HG03196 (cell line): ENCODE measurements at regions not wholly inside any gene's neighbourhood (a gene's known extent, or its start where the extent isn't known, plus 50 kb on each side); places are given as distances from the start of the nearest gene placed in this dataset.
"Not testable (repeated sequence)": the region's sequence is repeated elsewhere in the genome, so short reads cannot be mapped to it uniquely, and the experiment has no call there.

Experiments
- ATAC-seq: cut with Tn5 transposase; IDR thresholded peaks from one replicate; pipeline ENCODE4 v1.9.1; 2021; ENCODE audit not compliant: unreplicated experiment

DNA sequence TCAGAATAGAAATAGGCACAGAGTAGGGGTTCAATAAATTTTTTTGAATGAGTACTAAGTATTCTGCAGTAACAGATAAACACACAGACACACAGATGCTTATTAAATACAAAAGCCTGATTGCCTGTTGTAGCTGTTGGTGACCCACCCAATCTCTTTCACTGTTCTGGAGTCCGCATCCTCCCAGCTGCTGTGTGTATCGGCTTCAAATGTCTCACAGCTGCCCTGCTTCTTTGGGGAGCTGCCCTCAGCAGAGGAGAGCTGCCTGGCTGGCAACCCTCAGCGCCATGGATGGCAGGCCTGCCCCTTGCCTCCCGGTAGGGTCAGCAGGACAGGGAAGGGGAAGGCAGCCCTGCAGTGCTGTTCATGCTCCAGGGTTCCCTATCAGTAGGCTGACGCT is 50.5 kb upstream of the PRNP start:
- no peak for ATAC-seq

DNA sequence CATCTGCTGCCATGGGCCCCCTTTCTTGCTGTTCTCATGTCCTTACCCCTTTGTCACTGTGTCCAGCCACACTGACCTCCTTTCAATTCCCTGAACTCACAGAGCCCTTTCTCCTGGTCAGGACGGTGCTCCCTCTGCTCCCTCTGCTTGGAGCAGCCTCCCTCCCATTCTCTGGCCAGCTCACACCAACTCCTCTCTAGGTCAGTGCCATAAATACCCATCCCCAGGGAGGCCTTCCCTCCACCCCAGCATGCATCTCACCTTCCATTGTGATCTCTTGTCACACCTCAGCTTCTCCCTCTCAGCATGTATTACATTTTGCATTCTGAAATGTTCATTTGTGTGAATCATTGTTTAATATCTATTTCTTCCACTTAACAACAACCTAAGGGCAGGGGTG is 50.9 kb upstream of the PRNP start:
- ATAC-seq = no peak

DNA sequence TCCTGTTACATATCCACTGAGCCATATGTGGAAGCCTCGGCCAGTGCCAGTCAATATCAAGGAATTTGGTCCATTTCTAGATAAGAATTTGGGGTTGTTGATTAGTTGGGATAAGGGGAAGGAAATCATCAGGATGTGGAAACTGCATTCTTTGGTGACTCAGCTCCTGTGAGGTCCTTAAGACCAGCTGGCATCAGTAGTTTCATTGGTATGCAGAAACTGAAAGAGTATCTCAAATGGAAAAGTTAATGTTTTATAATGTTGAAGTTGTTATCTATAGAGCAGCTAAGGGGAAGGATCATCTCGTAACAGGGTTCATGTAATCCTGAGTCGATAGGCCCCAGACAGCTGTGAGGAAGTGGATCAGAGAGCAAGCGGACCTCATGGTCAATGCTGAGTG is 52.5 kb upstream of the PRNP start:
- ATAC-seq = no peak

DNA sequence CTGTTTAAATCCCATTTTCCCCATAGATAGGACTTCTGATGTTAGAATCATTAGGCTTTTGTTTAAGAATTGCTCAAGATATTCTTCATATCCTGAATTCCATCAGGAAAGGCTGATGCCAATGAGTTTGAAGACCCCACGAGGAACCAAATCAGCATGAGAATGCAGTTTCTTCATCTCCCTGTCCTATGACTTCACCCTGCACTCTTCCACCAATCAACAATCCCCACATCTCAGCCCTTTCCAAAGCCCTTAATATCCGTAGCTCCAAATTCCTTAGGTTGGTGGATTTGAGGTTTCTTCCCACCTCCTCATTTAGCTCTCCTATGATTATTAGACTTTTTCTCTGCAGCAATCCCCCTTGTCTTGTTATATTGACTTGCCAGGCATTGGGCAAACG is 52.9 kb upstream of the PRNP start:
- ATAC-seq = no peak

DNA sequence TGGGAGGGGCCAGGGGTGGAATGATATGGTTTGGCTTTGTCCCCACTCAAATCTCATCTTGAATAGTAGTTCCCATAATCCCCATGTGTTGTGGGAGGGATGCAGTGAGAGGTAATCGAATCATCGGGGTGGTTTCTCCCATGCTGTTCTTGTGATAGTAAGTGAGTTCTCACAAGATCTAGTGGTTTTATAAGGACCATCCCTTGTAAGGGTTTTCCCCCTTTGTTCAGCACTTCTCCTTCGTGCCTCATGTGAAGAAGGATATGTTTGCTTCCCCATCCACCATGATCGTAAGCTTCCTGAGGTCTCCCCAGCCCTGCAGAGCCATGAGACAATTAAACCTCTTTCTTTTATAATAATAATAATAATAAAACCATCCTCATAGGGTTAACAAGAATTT is 53.4 kb upstream of the PRNP start:
- ATAC-seq = no peak

DNA sequence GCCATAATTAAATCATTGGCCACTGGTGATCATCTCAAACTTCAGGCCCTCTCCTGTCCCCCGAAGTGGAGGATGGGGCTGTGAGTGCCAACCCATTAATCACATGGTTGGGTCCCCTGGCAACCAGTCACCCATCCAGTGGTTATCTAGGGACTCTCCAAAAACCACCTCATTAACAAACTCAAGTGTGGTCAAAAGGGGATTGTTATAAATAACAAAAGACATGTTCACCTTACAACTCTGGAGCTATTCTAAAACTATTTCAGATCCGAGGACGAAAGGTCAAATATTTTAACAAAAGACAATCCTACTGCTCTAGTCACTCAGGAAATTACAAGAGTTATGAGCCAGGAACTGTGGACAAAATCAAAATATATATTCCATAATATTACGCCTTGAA is 60.0 kb upstream of the PRNP start:
- no peak for ATAC-seq

DNA sequence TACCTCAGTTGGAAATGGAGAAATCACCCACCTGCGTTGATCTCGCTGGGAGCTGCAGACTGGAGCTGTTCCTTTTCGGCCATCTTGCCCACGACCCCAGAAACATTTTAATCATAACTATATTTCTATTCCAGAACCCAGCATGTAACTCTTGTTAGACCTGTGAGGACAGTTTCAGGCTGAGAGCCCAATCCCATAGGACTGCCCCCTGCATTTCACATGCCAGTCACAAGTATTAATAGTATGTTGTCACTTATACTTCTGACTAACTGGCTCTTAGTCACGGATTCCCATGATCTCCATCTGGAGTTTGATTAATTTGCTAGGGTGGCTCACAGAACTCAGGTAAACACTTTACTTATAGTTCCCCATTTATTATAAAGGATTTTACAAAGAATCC is 60.6 kb upstream of the PRNP start:
- ATAC-seq = no peak

DNA sequence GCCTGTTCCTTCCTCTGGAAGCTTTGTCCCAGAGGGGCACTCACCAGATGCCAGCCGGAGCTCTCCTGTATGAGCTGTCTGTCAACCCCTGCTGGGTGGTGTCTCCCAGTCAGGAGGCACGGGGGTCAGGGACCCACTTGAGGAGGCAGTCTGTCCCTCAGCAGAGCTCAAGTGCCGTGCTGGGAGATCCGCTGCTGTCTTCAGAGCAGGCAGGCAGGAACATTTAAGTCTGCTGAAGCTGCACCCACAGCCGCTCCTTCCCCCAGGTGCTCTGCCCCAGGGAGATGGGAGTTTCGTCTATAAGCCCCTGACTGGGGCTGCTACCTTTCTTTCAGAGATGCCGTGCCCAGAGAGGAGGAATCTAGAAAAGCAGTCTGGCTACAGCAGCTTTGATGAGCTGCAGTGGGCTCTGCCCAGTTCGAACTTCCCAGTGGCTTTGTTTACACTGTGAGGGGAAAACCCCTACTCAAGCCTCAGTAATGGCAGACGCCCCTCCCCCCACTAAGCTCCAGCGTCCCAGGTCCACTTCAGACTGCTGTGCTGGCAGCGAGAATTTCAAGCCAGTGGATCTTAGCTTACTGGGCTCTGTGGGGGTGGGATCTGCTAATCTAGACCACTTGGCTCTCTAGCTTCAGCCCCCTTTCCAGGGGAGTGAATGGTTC is 61.5 kb upstream of the PRNP start:
- ATAC-seq = not testable (repeated sequence)

DNA sequence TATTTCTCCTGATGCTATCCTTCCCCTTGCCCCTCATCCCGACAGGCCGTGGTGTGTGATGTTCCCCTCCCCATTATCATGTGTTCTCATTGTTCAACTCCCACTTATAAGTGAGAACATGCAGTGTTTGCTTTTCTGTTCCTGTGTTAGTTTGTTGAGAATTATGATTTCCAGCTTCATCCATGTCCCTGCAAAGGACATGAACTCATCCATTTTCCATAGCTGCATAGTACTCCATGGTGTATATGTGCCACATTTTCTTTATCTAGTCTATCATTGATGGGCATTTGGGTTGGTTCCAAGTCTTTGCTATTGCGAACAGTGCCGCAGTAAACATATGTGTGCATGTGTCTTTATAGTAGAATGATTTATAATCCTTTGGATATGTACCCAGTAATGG is 67.1 kb upstream of the PRNP start:
- ATAC-seq = not testable (repeated sequence)

DNA sequence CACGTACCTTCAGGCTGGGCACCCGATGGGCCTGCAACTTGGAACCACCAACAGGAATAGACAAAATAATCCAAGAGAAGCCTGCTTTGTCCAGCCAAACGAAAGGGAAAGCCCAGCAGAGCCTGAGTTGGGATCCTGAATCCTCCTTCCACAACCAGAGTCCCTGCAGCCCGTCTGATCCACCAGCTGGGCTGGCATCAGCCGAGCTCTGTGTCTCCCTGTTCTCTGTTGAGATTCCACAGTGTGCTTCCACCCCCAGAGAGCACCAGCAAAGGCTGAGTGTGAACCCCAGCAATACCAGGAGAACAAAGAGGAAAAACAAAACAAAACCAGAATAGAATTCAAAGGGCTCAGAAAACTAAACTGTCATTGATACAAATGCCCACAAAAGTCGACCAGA is 68.8 kb upstream of the PRNP start:
- no peak for ATAC-seq

DNA sequence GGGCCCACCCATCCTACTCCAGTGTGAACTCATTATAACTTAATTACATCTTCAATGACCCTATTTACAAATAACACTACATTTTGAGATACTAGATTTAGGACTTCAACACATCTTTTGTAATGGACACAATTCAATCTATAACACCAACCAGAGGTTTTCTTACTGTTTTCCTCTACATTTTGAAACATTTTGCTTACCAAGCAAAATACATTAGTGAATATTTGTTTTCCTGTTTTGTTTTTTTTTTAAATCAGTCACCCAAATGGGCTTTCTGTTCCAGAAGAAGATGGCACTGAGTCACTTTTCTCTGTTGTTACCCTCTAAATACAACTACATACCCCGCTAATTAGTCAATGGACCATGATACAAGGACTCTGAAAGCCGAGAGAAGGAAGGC is 69.2 kb upstream of the PRNP start:
- ATAC-seq = no peak

DNA sequence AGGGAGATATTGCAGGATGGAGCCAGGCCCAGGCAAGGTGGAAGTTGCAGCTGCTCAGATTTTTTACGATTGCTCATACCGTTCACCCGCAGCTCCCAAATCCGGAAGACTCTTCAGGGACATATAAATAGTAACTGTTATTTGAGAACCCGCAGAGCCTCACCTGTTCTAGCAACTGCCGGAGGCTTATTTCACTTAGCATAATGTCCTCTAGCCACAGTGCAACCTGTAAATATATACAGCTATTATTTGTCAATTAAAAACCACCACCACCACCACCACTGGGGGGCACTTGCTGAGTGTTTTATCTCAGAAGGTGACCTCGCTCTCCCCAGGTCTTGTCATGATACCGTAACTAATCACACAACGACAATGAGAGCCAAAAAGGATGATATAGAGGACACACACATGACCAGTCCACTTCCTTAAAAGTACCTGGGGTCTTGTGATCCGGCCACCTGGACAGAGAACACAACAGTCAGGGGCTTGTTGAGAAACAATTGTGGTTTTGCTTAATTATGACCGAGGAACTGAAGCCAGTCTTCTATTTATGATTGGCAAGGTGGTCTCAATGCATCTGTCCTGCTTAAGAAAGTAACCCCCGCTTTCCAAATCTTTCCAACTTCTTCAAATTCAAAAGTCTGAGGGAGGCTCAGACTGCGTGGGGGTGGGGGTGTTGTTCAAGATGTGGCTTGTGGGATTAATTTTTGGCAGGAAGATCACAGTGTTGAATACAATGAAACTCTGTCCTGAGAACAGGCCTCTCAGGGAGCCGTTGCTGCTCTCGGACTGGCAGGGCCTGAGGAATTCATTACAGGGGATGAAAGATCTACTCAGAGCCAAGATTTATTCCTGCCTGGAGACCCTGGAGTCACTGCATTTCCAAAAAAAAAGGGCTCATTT is 72.3 kb upstream of the PRNP start:
- no peak for ATAC-seq

DNA sequence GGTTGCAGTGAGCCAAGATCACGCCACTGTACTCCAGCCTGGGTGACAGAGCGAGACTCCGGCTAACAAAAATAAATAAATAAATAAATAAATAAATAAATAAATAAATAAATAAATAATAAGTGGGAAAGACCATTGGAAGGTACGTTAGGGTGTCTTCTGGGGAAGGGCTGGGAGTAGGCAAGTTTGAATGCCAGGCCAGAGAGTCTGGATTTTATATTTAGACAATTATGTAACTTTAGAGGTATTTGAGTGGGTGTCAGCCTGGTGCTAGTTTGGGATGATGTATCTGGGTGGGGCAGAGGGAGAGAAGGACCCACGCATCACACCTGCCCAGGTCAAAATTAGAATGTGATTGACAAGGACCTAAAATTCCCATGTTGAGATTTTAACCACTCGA is 73.1 kb upstream of the PRNP start:
- no peak for ATAC-seq

DNA sequence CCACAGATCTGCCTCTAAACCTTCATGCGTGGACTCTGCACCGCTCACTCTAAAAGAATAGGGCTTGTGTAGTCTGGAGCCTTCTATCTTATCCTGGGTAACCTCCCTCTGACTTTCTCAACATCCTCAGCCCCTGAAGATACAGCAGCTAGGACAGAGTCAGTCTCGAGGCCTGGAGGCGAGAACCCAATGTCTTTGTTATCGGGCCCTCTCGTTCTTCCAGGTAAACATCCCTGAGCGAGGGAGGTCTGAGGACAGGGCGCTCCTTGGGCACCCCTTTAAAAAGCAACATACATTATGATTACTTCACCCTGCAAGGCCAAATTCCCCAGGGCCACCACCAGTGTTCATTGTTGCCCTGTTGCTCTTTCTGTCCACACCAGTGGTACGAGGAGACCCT is 75.4 kb upstream of the PRNP start:
- ATAC-seq = no peak

DNA sequence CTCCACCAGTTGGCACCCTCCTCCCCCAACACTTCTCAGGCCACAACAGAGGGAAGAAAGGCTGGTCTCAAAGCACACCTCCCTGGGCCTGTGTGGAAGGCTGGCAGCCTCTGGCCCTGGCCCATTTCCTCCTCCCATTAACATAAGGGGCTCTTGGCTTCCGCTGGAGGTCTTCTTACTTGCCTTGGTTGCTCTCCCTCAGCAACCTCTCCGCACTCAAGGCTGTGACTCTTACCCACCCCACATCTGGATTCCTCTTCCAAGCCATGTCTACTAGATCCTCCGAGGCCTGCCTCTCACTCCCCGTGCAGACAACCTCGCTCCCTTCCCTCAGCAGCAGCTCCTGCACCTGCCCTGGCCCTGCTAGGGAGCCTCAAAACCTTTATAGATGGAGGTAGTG is 76.7 kb upstream of the PRNP start:
- no peak for ATAC-seq

DNA sequence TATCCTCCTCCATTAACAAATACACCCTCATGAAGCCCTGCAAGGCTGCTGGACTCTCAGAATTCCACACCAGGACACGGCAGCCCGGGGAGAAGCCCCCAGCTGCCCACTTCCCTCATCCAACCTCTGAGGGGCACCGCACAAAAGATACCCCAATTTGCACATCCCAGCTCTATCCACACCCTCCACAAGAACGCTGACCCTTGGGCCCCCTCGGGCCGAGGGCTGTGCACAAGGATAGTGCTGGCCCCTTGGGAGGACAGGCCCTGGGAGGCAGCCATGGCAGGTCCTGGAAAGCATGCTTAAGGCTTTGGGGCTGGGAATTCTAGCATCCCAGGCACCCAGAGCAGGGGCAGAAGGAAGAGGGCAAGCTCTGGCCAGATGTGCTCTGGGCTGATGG is 77.4 kb upstream of the PRNP start:
- no peak for ATAC-seq

DNA sequence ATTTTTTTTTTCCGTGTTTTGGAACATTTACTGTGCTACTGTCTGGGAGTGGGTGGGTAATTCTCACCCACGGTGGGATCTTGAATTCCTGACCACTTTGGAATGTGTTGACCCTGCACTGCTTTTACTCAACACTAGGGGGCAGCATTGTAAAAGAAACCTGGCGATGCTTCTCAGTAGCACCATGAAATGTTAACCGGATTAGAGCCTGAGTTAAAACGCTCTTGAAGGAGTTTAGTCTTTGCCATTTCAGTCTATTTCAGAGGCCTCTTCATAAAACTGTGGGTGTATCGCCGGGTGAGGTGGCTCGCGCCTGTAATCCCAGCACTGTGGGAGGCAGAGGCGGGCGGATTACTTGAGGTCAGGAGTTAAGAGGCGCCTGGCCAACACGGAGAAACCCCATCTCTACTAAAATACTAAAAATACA is 79.0 kb upstream of the PRNP start:
- ATAC-seq = no peak

DNA sequence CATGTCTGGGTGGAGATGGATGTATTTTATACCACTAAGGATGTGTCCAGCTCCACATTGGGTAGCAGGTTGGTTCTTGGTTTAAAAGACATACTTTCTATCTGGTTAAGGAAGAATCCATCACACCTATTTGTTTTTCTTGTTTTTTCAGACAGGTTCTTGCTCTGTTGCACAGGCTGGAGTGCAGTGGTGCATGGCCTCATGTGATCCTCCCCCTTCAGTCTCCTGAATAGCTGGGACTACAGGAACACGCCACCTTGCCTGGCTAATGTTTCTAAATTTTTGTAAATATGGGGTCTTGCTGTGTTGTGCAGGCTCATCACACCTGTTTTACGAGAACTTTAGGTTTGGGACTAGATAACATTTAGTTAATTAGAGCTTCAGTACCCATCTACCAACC is 80.2 kb upstream of the PRNP start:
- ATAC-seq = no peak

DNA sequence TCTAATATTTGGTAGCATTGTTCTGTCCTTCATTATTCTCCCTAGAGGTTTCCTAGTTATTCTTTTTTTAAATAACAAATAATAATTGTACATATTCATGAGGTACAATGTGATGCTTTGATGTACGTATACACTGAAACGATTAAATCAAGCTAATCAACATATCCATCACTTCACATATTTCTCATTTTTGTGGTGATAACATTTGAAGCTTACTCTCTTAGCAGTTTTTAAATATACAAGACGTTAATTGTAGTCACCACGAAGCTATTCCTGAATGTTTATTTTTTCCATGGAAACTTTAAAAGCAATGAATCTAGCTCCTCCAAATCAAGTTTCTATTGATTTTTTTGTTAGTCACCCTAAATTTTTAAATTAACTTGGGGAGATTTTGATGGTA is 81.1 kb upstream of the PRNP start:
- no peak for ATAC-seq

DNA sequence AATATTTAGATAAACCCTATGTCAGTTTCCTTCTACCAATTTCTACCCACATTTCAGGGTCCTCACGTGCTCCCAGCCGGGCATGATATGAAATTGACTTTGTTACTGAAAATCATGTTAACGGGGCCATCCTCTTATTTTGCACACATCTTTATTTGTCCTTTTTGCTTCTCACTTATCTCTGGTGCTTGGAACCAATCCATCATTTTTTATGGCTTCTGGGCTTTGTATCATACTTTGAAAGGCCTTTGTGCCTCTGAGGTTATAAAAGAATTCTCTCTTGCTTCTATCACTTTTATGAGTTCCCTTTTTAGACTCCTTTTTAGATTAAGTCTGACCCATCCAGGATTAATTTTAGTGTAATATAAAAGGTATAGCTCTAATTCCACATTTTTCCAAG is 81.7 kb upstream of the PRNP start:
- no peak for ATAC-seq

DNA sequence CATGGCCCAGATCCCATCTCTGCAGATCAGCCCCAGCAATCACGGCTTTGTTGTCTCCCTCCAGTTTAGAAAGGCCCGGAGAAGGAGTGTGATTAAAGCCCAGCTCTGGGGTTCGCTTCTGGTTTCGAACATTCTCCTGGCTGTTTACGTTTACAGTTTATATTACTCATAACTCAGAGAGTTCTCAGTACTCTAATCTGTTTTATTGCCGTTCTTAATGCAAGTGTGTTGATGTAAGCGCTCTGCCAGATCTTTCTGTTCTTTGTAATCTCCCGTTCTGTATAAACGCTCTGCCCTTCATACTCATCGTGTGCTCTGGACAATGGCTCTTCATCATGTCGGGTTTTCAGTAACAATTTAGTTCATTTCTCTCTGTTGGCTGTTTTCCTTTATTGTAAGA is 82.5 kb upstream of the PRNP start:
- no peak for ATAC-seq

DNA sequence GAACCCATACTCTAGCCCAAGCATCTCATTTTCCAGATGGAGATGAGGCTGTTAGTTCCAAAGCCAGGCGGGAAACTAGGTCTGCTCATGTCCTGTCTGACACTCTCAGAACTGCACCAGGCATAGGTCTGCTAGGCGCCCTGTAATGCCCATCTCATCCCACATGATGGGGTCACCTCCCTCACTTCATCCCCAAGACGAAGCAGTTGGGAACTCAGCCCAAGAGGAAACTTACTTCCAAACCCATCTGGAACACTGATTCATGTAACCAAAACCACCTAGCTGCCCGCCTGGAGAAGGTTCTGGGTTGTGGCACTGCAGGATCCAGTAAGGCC is 84.0 kb upstream of the PRNP start:
- ATAC-seq = no peak
